Liver (tissue), 2 donors: ENCODE measurements at regions not wholly inside any gene's neighbourhood (a gene's known extent, or its start where the extent isn't known, plus 50 kb on each side); places are given as distances from the start of the nearest gene placed in this dataset.

Experiments
- CTCF ChIP-seq: fragments of 150-350 bp; IDR thresholded peaks from 2 replicates; pipeline ENCODE4 v1.5.1; 2017; ENCODE audit warnings: improper control_type of control experiment, low read depth, low read length; ENCODE audit not compliant: missing input control
- ZBTB33 ChIP-seq: IDR thresholded peaks from 2 replicates; pipeline ENCODE4 v1.6.1; 2016; ENCODE audit warnings: antibody characterized with exemption
- donor health status: healthy.

- no peak for TF ChIP-seq CTCF
- no peak for TF ChIP-seq ZBTB33
These were observed 360.1 kb upstream of the ITGA1 start for GRCh38 chr5:52427615-52428014.
